ENCODE measurements at regions not wholly inside any gene's neighbourhood (a gene's known extent, or its start where the extent isn't known, plus 50 kb on each side); places are given as distances from the start of the nearest gene placed in this dataset.

GRCh38 chr21:21968810-21969209 is 970.6 kb downstream of the NCAM2 start:
- Histone ChIP-seq H3K36me3 (no peaks in the 10 kb centered on the region), H3K4me3 (no peak overlapping the region), H3K4me1 (no peaks in the 10 kb centered on the region), H3K27ac (no peak overlapping the region), H3K27me3 (no peaks in the 10 kb centered on the region), H3K9me3 (peaks cover 7 to 16% of the 10 kb centered on the region in 2 donors)
- no peak for TF ChIP-seq POLR2A (IDR thresholded peaks at IDR 0.05)
- TF ChIP-seq CTCF (IDR thresholded peaks at IDR 0.05), result no peak
- DNase-seq (ENCODE audit: low spot score in 2 of 2), result no peak
- intact Hi-C loops (cut with DNase I; ENCODE audit: low total_unique reads), result no loop called here

- Histone ChIP-seq H3K27me3 (no peaks in the 10 kb centered on the region), H3K4me3 (no peak overlapping the region), H3K4me1 (no peaks in the 10 kb centered on the region), H3K36me3 (no peaks in the 10 kb centered on the region), H3K27ac (no peak overlapping the region), H3K9me3 (peaks cover 3 to 12% of the 10 kb centered on the region in 2 donors)
- DNase-seq (ENCODE audit: low spot score in 2 of 2), result no peak
- intact Hi-C loops (cut with DNase I; ENCODE audit: low total_unique reads), result no loop called here
- no peak for TF ChIP-seq POLR2AphosphoS5 (IDR thresholded peaks at IDR 0.05)
- TF ChIP-seq CTCF (IDR thresholded peaks at IDR 0.05), result no peak
- TF ChIP-seq POLR2A (IDR thresholded peaks at IDR 0.05), result no peak
Observed at GRCh38 chr21:21969211-21969610, 971.0 kb downstream of the NCAM2 start.

GRCh38 chr21:21971384-21971783 is 973.2 kb downstream of the NCAM2 start:
- no peaks in the 10 kb centered on the region for H3K4me1 ChIP-seq
- TF ChIP-seq POLR2A (IDR thresholded peaks at IDR 0.05) (no peak), CTCF (IDR thresholded peaks at IDR 0.05) (no peak), POLR2AphosphoS5 (IDR thresholded peaks at IDR 0.05) (no peak)
- intact Hi-C loops (cut with DNase I; ENCODE audit: low total_unique reads), result no loop called here
- no peak for DNase-seq (ENCODE audit: low spot score in 2 of 2)
- H3K27me3 ChIP-seq, result no peaks in the 10 kb centered on the region
- no peaks in the 10 kb centered on the region for H3K36me3 ChIP-seq
- no peak overlapping the region for H3K27ac ChIP-seq
- H3K4me3 ChIP-seq, result no peak overlapping the region
- H3K9me3 ChIP-seq, result no peaks in the 10 kb centered on the region

- TF ChIP-seq POLR2A (IDR thresholded peaks at IDR 0.05), result no peak
- no peak for TF ChIP-seq POLR2AphosphoS5 (IDR thresholded peaks at IDR 0.05)
- TF ChIP-seq CTCF (IDR thresholded peaks at IDR 0.05), result no peak
- no peaks in the 10 kb centered on the region for H3K36me3 ChIP-seq
- no peak overlapping the region for H3K27ac ChIP-seq
- H3K4me1 ChIP-seq, result no peaks in the 10 kb centered on the region
- H3K4me3 ChIP-seq, result no peak overlapping the region
- H3K9me3 ChIP-seq, result no peaks in the 10 kb centered on the region
- intact Hi-C loops (cut with DNase I; ENCODE audit: low total_unique reads), result no loop called here
- no peak for DNase-seq (ENCODE audit: low spot score in 2 of 2)
- no peaks in the 10 kb centered on the region for H3K27me3 ChIP-seq
Observed at GRCh38 chr21:21973806-21974205, 975.6 kb downstream of the NCAM2 start.

GRCh38 chr21:21996891-21997290 is 998.7 kb downstream of the NCAM2 start:
- no peak overlapping the region for H3K4me3 ChIP-seq
- H3K9me3 ChIP-seq, result no peaks in the 10 kb centered on the region
- no peak for TF ChIP-seq POLR2A (IDR thresholded peaks at IDR 0.05)
- TF ChIP-seq CTCF (IDR thresholded peaks at IDR 0.05), result no peak
- no peak for TF ChIP-seq POLR2AphosphoS5 (IDR thresholded peaks at IDR 0.05)
- no peaks in the 10 kb centered on the region for H3K27me3 ChIP-seq
- intact Hi-C loops (cut with DNase I; ENCODE audit: low total_unique reads), result no loop called here
- no peaks in the 10 kb centered on the region for H3K36me3 ChIP-seq
- no peak for DNase-seq (ENCODE audit: low spot score in 2 of 2)
- H3K4me1 ChIP-seq, result no peaks in the 10 kb centered on the region
- H3K27ac ChIP-seq, result no peak overlapping the region

All from breast epithelium (tissue), 4 donors.